ENCODE measurements at regions not wholly inside any gene's neighbourhood (a gene's known extent, or its start where the extent isn't known, plus 50 kb on each side); places are given as distances from the start of the nearest gene placed in this dataset.
A peak's percentile ranks its signal among the peaks of the same experiment; 100 is the strongest.

GRCh38 chrX:30971774-30972603 is 82.9 kb upstream of the TAB3 start:
- ATAC-seq (peak; percentile 73), DNase-seq (ENCODE audit: low spot score in 2 of 2) (peak in 1 of 2 donors; percentile 1)
- Mint-ChIP-seq H3K9me3 (no peaks in the 10 kb centered on the region), H3K4me1 (peaks cover 6% of the 10 kb centered on the region), H3K4me3 (peak overlapping the region; percentile 45), H3K36me3 (no peaks in the 10 kb centered on the region), H3K27ac (no peak overlapping the region)

GRCh38 chrX:30967516-30967915 is 78.5 kb upstream of the TAB3 start:
- peaks cover 6% of the 10 kb centered on the region for H3K4me1 Mint-ChIP-seq
- H3K4me3 Mint-ChIP-seq = no peak overlapping the region
- H3K27ac Mint-ChIP-seq = no peak overlapping the region
- no peaks in the 10 kb centered on the region for H3K9me3 Mint-ChIP-seq
- ATAC-seq = no peak
- no peaks in the 10 kb centered on the region for H3K36me3 Mint-ChIP-seq
- DNase-seq (ENCODE audit: low spot score in 2 of 2) = no peak

GRCh38 chrX:30965767-30966166 is 76.7 kb upstream of the TAB3 start:
- Mint-ChIP-seq H3K4me1 (no peaks in the 10 kb centered on the region), H3K36me3 (no peaks in the 10 kb centered on the region), H3K27ac (no peak overlapping the region), H3K9me3 (no peaks in the 10 kb centered on the region), H3K4me3 (no peak overlapping the region)
- ATAC-seq = no peak
- no peak for DNase-seq (ENCODE audit: low spot score in 2 of 2)

- no peak for ATAC-seq
- no peak overlapping the region for H3K4me3 Mint-ChIP-seq
- no peaks in the 10 kb centered on the region for H3K9me3 Mint-ChIP-seq
- no peaks in the 10 kb centered on the region for H3K4me1 Mint-ChIP-seq
- no peak for DNase-seq (ENCODE audit: low spot score in 2 of 2)
- H3K36me3 Mint-ChIP-seq = no peaks in the 10 kb centered on the region
- no peak overlapping the region for H3K27ac Mint-ChIP-seq
These were observed 72.5 kb upstream of the TAB3 start for GRCh38 chrX:30961387-30962174.

- no peaks in the 10 kb centered on the region for H3K36me3 Mint-ChIP-seq
- H3K4me1 Mint-ChIP-seq = no peaks in the 10 kb centered on the region
- no peaks in the 10 kb centered on the region for H3K9me3 Mint-ChIP-seq
- no peak overlapping the region for H3K4me3 Mint-ChIP-seq
- DNase-seq (ENCODE audit: low spot score in 2 of 2) (no peak), ATAC-seq (no peak)
- no peak overlapping the region for H3K27ac Mint-ChIP-seq
These were observed 68.7 kb upstream of the TAB3 start for GRCh38 chrX:30957753-30958152.

GRCh38 chrX:30955687-30956086 is 66.6 kb upstream of the TAB3 start:
- Mint-ChIP-seq H3K9me3 (no peaks in the 10 kb centered on the region), H3K4me3 (no peak overlapping the region), H3K27ac (no peak overlapping the region), H3K36me3 (no peaks in the 10 kb centered on the region), H3K4me1 (no peaks in the 10 kb centered on the region)
- ATAC-seq = no peak
- no peak for DNase-seq (ENCODE audit: low spot score in 2 of 2)

- DNase-seq (ENCODE audit: low spot score in 2 of 2) (no peak), ATAC-seq (no peak)
- Mint-ChIP-seq H3K36me3 (no peaks in the 10 kb centered on the region), H3K9me3 (no peaks in the 10 kb centered on the region), H3K4me3 (no peak overlapping the region), H3K4me1 (no peaks in the 10 kb centered on the region), H3K27ac (no peak overlapping the region)
These were observed 61.9 kb upstream of the TAB3 start for GRCh38 chrX:30951003-30951402.

GRCh38 chrX:30950391-30950790 is 61.3 kb upstream of the TAB3 start:
- DNase-seq (ENCODE audit: low spot score in 2 of 2) (no peak), ATAC-seq (no peak)
- Mint-ChIP-seq H3K9me3 (no peaks in the 10 kb centered on the region), H3K4me3 (no peak overlapping the region), H3K27ac (no peak overlapping the region), H3K4me1 (no peaks in the 10 kb centered on the region), H3K36me3 (no peaks in the 10 kb centered on the region)

- DNase-seq (ENCODE audit: low spot score in 2 of 2) (no peak), ATAC-seq (no peak)
- H3K9me3 Mint-ChIP-seq = no peaks in the 10 kb centered on the region
- H3K27ac Mint-ChIP-seq = no peak overlapping the region
- H3K36me3 Mint-ChIP-seq = no peaks in the 10 kb centered on the region
- no peak overlapping the region for H3K4me3 Mint-ChIP-seq
- H3K4me1 Mint-ChIP-seq = no peaks in the 10 kb centered on the region
These were observed 60.5 kb upstream of the TAB3 start for GRCh38 chrX:30949554-30949953.

- ATAC-seq (no peak), DNase-seq (ENCODE audit: low spot score in 2 of 2) (no peak)
- H3K4me3 Mint-ChIP-seq = no peak overlapping the region
- no peaks in the 10 kb centered on the region for H3K4me1 Mint-ChIP-seq
- no peak overlapping the region for H3K27ac Mint-ChIP-seq
- no peaks in the 10 kb centered on the region for H3K36me3 Mint-ChIP-seq
- H3K9me3 Mint-ChIP-seq = no peaks in the 10 kb centered on the region
These were observed 59.6 kb upstream of the TAB3 start for GRCh38 chrX:30948626-30949025.

- H3K4me1 Mint-ChIP-seq = no peaks in the 10 kb centered on the region
- DNase-seq (ENCODE audit: low spot score in 2 of 2) (no peak), ATAC-seq (no peak)
- H3K27ac Mint-ChIP-seq = no peak overlapping the region
- no peaks in the 10 kb centered on the region for H3K9me3 Mint-ChIP-seq
- no peaks in the 10 kb centered on the region for H3K36me3 Mint-ChIP-seq
- H3K4me3 Mint-ChIP-seq = no peak overlapping the region
These were observed 59.0 kb upstream of the TAB3 start for GRCh38 chrX:30948051-30948450.

GRCh38 chrX:30943984-30944383 is 54.9 kb upstream of the TAB3 start:
- no peaks in the 10 kb centered on the region for H3K9me3 Mint-ChIP-seq

GRCh38 chrX:30941898-30942297 is 52.8 kb upstream of the TAB3 start:
- ATAC-seq (no peak), DNase-seq (ENCODE audit: low spot score in 2 of 2) (no peak)
- H3K4me1 Mint-ChIP-seq = no peaks in the 10 kb centered on the region
- H3K4me3 Mint-ChIP-seq = no peak overlapping the region
- no peak overlapping the region for H3K27ac Mint-ChIP-seq
- no peaks in the 10 kb centered on the region for H3K36me3 Mint-ChIP-seq
- no peaks in the 10 kb centered on the region for H3K9me3 Mint-ChIP-seq

More at GRCh38 chrX:30943984-30944383, 54.9 kb upstream of the TAB3 start:
- ATAC-seq (no peak), DNase-seq (ENCODE audit: low spot score in 2 of 2) (no peak)
- no peaks in the 10 kb centered on the region for H3K4me1 Mint-ChIP-seq
- H3K27ac Mint-ChIP-seq = no peak overlapping the region
- no peak overlapping the region for H3K4me3 Mint-ChIP-seq
- no peaks in the 10 kb centered on the region for H3K36me3 Mint-ChIP-seq

GRCh38 chrX:30939928-30940327 is 50.9 kb upstream of the TAB3 start:
- DNase-seq (ENCODE audit: low spot score in 2 of 2) = no peak

More at GRCh38 chrX:30939928-30940327, 50.9 kb upstream of the TAB3 start:
- Mint-ChIP-seq H3K36me3 (no peaks in the 10 kb centered on the region), H3K4me3 (no peak overlapping the region), H3K4me1 (no peaks in the 10 kb centered on the region), H3K27ac (no peak overlapping the region), H3K9me3 (no peaks in the 10 kb centered on the region)
- no peak for ATAC-seq

Data from stimulated activated effector memory CD8-positive, alpha-beta T cell treated with anti-CD3 and anti-CD28 coated beads, Interleukin-12 subunit alpha, Interleukin-12 subunit beta, amount 100 ng/mL, for 72 hours (primary cell).